Mesendoderm (in vitro differentiated cells): ENCODE measurements at regions not wholly inside any gene's neighbourhood (a gene's known extent, or its start where the extent isn't known, plus 50 kb on each side); places are given as distances from the start of the nearest gene placed in this dataset.

Experiments used
- DNase-seq: peaks from one replicate; pipeline ENCODE4 v3.0.0; 2013
- H2AK5ac ChIP-seq: 2 replicates; pipeline ENCODE4 v1.6.1; 2013; ENCODE audit warnings: low read length, inconsistent platforms
- H2BK120ac ChIP-seq: 2 replicates; pipeline ENCODE4 v1.6.1; 2013; ENCODE audit warnings: low read depth, mild to moderate bottlenecking, low read length, moderate library complexity, mixed read lengths
- H2BK15ac ChIP-seq: replicated peaks from 2 replicates; pipeline ENCODE4 v1.6.1; 2013; ENCODE audit warnings: low read depth, mild to moderate bottlenecking, moderate library complexity
- H2BK5ac ChIP-seq: 2 replicates; pipeline ENCODE4 v1.6.1; 2013; ENCODE audit warnings: low read length, inconsistent platforms
- H3K18ac ChIP-seq: 2 replicates; pipeline ENCODE4 v1.6.1; 2013; ENCODE audit warnings: mild to moderate bottlenecking, low read length, mixed read lengths
- H3K23ac ChIP-seq: one replicate; pipeline ENCODE4 v1.6.1; 2013; ENCODE audit warnings: low read length
- H3K27ac ChIP-seq: 2 replicates; pipeline ENCODE4 v1.5.1; 2013; ENCODE audit warnings: low read depth, mild to moderate bottlenecking, inconsistent platforms, low read length, moderate library complexity
- H3K27me3 ChIP-seq: 2 replicates; pipeline ENCODE4 v1.6.1; 2013; ENCODE audit warnings: low read length, control low read depth, mild to moderate bottlenecking, inconsistent platforms; ENCODE audit not compliant: insufficient read depth, poor library complexity
- H3K36me3 ChIP-seq: 2 replicates; pipeline ENCODE4 v1.6.1; 2013; ENCODE audit warnings: low read length, inconsistent platforms; ENCODE audit not compliant: control insufficient read depth, insufficient read depth
- H3K4ac ChIP-seq: one replicate; pipeline ENCODE4 v1.6.1; 2013; ENCODE audit warnings: low read depth, mild to moderate bottlenecking, low read length, moderate library complexity
- H3K4me1 ChIP-seq: 2 replicates; pipeline ENCODE4 v1.6.1; 2013; ENCODE audit warnings: low read depth, low read length, inconsistent platforms; ENCODE audit not compliant: control insufficient read depth
- H3K4me2 ChIP-seq: 2 replicates; pipeline ENCODE4 v1.6.1; 2013; ENCODE audit warnings: low read length
- H3K4me3 ChIP-seq: 2 replicates; pipeline ENCODE4 v1.5.1; 2013; ENCODE audit warnings: mild to moderate bottlenecking, low read length
- H3K56ac ChIP-seq: one replicate; pipeline ENCODE4 v1.6.1; 2013; ENCODE audit warnings: low read length
- H3K79me1 ChIP-seq: 2 replicates; pipeline ENCODE4 v1.6.1; 2013; ENCODE audit warnings: low read length, inconsistent platforms
- H3K79me2 ChIP-seq: 2 replicates; pipeline ENCODE4 v1.6.1; 2013; ENCODE audit warnings: mild to moderate bottlenecking, low read length; ENCODE audit not compliant: control insufficient read depth, insufficient read depth
- H3K9ac ChIP-seq: 2 replicates; pipeline ENCODE4 v1.6.1; 2013; ENCODE audit warnings: low read length, inconsistent platforms
- H4K5ac ChIP-seq: one replicate; pipeline ENCODE4 v1.6.1; 2013; ENCODE audit warnings: low read length
- H4K8ac ChIP-seq: one replicate; pipeline ENCODE4 v1.6.1; 2013; ENCODE audit warnings: low read depth, mild to moderate bottlenecking, control low read depth, low read length, moderate library complexity
- WGBS: extraction: QIAGEN DNeasy Blood & Tissue Kit; methylation state at CpG from one replicate; pipeline ENCODE4 v1.1.7; 2013; ENCODE audit warnings: low lambda C conversion rate, missing lambda C conversion rate; ENCODE audit not compliant: insufficient coverage; ENCODE audit errors: extremely low coverage; 5-methylcytosine and 5-hydroxymethylcytosine counted together

- Histone ChIP-seq H3K18ac (no peak overlapping the region), H3K23ac (no peak overlapping the region), H2BK120ac (no peak overlapping the region), H2AK5ac (no peak overlapping the region), H3K56ac (no peak overlapping the region), H2BK5ac (no peak overlapping the region), H3K27ac (no peak overlapping the region), H3K4me1 (no peaks in the 10 kb centered on the region), H3K4me3 (no peak overlapping the region), H3K27me3 (peaks cover 2% of the 10 kb centered on the region), H3K4ac (no peak overlapping the region), H4K5ac (no peak overlapping the region), H3K79me2 (no peaks in the 10 kb centered on the region), H2BK15ac (no peak overlapping the region), H3K79me1 (no peaks in the 10 kb centered on the region), H4K8ac (no peak overlapping the region), H3K9ac (no peak overlapping the region), H3K4me2 (no peak overlapping the region), H3K36me3 (no peaks in the 10 kb centered on the region)
- no CpG with 5 or more reads among the region's 8 CpGs for WGBS
- DNase-seq = no peak
Measured at GRCh38 chr12:19647806-19648556, 208.7 kb downstream of the AEBP2 start.

- Histone ChIP-seq H4K5ac (no peak overlapping the region), H2BK15ac (no peak overlapping the region), H3K4me1 (no peaks in the 10 kb centered on the region), H3K56ac (no peak overlapping the region), H3K36me3 (no peaks in the 10 kb centered on the region), H3K9ac (no peak overlapping the region), H3K4me3 (no peak overlapping the region), H2BK120ac (no peak overlapping the region), H3K4me2 (no peak overlapping the region), H3K18ac (no peak overlapping the region), H3K23ac (no peak overlapping the region), H2BK5ac (no peak overlapping the region), H3K27me3 (peaks cover 2% of the 10 kb centered on the region), H3K79me1 (no peaks in the 10 kb centered on the region), H2AK5ac (no peak overlapping the region), H4K8ac (no peak overlapping the region), H3K4ac (no peak overlapping the region), H3K27ac (no peak overlapping the region), H3K79me2 (no peaks in the 10 kb centered on the region)
- no CpG with 5 or more reads among the region's 3 CpGs for WGBS
- no peak for DNase-seq
Measured at GRCh38 chr12:19648591-19648990, 209.3 kb downstream of the AEBP2 start.

GRCh38 chr12:19652386-19652785 lies 213.1 kb downstream of the AEBP2 start:
- Histone ChIP-seq H3K9ac (no peak overlapping the region), H3K56ac (no peak overlapping the region), H4K5ac (no peak overlapping the region), H3K23ac (no peak overlapping the region), H2BK15ac (no peak overlapping the region), H2BK120ac (no peak overlapping the region), H3K36me3 (no peaks in the 10 kb centered on the region), H3K4ac (no peak overlapping the region), H3K4me3 (no peak overlapping the region), H2BK5ac (no peak overlapping the region), H3K79me1 (no peaks in the 10 kb centered on the region), H3K4me1 (no peaks in the 10 kb centered on the region), H3K79me2 (no peaks in the 10 kb centered on the region), H3K4me2 (no peak overlapping the region), H3K27me3 (no peaks in the 10 kb centered on the region), H4K8ac (no peak overlapping the region), H3K27ac (no peak overlapping the region), H2AK5ac (no peak overlapping the region), H3K18ac (no peak overlapping the region)
- no peak for DNase-seq
- WGBS = no CpG with 5 or more reads among the region's 2 CpGs

GRCh38 chr12:19654650-19655376 lies 215.5 kb downstream of the AEBP2 start:
- Histone ChIP-seq H4K5ac (no peak overlapping the region), H3K4me3 (no peak overlapping the region), H3K79me1 (no peaks in the 10 kb centered on the region), H2BK120ac (no peak overlapping the region), H2BK5ac (no peak overlapping the region), H2BK15ac (no peak overlapping the region), H4K8ac (no peak overlapping the region), H3K23ac (no peak overlapping the region), H3K27ac (no peak overlapping the region), H3K4me2 (no peak overlapping the region), H3K36me3 (no peaks in the 10 kb centered on the region), H3K9ac (no peak overlapping the region), H3K4me1 (no peaks in the 10 kb centered on the region), H3K4ac (no peak overlapping the region), H3K79me2 (no peaks in the 10 kb centered on the region), H3K18ac (no peak overlapping the region), H3K27me3 (no peaks in the 10 kb centered on the region), H2AK5ac (no peak overlapping the region), H3K56ac (no peak overlapping the region)
- no CpG with 5 or more reads among the region's 5 CpGs for WGBS
- DNase-seq = no peak

GRCh38 chr12:19657118-19657731 lies 217.9 kb downstream of the AEBP2 start:
- no peak for DNase-seq
- H3K79me2 ChIP-seq = no peaks in the 10 kb centered on the region
- no peak overlapping the region for H3K4ac ChIP-seq
- WGBS = no CpG with 5 or more reads among the region's 3 CpGs
- H3K18ac ChIP-seq = no peak overlapping the region
- H3K27me3 ChIP-seq = no peaks in the 10 kb centered on the region
- no peak overlapping the region for H4K5ac ChIP-seq
- no peak overlapping the region for H3K56ac ChIP-seq
- H3K4me2 ChIP-seq = no peak overlapping the region
- no peaks in the 10 kb centered on the region for H3K36me3 ChIP-seq
- H3K4me3 ChIP-seq = no peak overlapping the region
- H2BK15ac ChIP-seq = no peak overlapping the region
- no peak overlapping the region for H3K9ac ChIP-seq
- H2BK120ac ChIP-seq = no peak overlapping the region
- H4K8ac ChIP-seq = no peak overlapping the region
- H3K27ac ChIP-seq = no peak overlapping the region
- no peak overlapping the region for H3K23ac ChIP-seq
- no peaks in the 10 kb centered on the region for H3K79me1 ChIP-seq
- H2BK5ac ChIP-seq = no peak overlapping the region
- no peaks in the 10 kb centered on the region for H3K4me1 ChIP-seq
- H2AK5ac ChIP-seq = no peak overlapping the region
